ENCODE measurements at regions not wholly inside any gene's neighbourhood (a gene's known extent, or its start where the extent isn't known, plus 50 kb on each side); places are given as distances from the start of the nearest gene placed in this dataset.
"Not testable (repeated sequence)": the region's sequence is repeated elsewhere in the genome, so short reads cannot be mapped to it uniquely, and the experiment has no call there.

DNA sequence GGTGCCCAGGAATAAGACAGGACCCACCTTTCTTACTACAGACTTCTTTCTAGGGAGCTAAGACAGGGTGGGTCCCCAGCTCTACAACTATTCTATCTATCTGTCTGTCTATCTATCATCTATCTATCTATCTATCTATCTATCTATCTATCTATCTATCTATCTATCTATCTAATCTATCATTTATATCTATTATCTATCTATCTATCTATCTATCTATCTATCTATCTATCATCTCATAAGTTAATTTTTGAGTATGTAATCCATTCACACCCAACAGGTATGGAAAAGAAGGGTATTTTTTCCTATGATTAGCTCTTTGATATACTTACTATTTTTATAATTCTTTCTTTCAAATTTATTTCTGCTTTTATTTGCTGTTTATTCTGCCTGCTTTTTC, 55.9 kb downstream of the BAMBI start:
- DNase-seq = no peak

DNA sequence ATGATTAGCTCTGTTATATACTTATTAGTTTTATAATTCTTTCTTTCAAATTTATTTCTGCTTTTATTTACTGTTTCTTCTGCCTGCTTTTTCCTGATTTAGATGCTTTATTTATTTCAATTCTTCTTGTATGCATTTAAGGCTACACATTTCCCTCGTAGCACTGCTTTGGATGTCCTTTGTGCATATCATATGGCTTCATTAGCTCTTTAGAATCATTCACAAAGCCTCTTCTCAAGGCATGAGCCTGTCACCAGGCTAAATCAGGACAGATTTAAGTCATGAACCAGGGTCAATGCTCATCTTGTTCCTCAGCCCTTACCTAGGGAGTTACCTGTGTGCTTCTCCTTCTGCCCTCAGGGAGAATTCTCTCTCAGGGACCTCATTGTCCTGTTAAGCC, 56.3 kb downstream of the BAMBI start:
- no peak for DNase-seq

DNA sequence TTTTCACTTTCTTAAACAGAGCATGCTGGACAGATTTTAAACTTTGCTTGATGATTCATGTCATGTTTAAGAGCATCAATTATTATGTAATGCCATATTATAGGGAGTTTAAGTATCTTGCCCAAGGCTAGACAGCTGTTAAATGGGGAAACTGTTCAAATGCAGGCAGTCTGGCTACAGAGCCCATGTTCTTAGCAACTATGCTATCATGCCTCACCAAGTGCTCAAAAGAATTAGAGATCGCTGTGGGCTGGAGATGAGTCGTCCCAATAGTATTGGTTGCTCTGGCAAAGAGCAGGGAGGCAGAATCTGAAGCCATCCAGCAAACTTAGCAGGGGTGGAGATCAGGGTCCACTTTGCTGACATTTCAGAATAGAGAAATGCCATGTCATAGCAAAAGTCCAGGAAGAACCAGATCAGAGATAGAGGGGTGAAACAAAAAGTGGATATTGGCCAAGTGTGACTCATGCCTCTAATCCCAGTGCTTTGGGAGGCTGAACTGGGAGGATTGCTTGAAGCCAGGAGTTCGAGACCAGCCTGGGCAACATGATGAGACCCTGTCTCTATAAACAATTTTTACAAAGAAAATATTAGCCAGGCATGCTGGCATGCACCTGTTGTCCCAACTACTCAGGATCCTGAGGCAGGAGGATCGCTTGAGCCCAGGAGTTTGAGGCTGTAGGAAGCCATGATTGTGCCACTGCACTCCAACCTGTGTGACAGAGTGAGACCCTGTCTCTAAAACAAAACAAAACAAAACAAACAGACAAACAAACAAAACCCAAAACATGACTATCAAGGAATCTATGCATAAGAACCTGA, 57.8 kb downstream of the BAMBI start:
- DNase-seq = no peak

DNA sequence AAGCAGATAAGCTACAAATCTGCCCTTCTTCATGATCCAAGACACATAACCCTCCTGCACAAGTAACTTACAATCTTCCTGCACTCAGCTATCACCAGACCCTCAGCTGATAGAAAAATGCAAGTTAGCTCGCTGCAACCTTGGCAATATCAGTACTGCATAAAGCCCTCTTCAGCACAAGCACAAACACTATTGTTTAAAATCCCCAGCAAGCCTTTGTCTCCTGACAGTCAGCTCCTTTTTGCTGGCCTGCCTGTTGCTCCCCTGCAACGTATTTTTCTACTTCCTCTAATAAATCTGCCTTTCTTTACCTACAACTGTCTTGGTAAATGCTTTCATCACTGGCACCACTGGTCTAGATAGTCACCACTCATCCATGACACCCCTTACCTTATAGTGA, 59.8 kb downstream of the BAMBI start:
- no peak for DNase-seq

DNA sequence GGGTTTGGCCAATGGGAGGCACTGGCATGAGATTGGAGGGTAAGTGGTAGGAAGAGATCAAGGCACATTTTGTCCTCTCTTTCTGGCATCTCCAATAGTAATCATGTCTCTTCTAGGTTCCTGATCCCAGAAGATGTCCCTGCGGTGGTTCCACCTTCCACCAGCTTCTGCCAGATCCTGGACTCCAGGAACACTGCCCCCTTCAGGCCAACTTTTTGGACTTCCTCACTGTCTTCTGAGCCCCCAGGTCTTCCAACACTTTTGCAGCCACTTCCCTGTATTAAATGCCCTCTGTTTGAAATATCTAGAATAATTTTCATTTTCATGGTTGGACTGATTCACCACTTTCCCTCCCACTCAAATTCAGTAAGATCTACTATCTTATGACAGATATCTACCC, 60.9 kb downstream of the BAMBI start:
- no peak for DNase-seq

DNA sequence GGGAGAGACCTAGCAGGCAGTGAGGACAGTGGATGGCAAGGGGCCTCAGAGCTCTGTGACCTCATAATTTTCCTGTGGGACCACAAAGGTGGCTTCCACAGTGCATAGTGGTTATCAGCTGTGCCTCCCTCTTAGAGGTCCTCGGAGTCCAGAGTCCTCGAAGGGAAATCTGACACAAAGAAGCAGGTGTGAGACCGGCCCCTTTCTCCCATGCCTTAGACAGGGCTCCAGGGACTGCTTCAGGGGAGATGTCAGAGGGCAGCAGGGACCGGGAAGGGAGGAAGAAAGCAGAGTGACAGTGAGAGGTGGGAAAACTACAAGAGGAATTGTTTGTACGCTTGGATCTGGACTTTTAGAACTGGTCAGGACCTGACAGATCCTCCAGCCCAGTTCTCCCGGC, 66.3 kb downstream of the BAMBI start:
- no peak for DNase-seq

DNA sequence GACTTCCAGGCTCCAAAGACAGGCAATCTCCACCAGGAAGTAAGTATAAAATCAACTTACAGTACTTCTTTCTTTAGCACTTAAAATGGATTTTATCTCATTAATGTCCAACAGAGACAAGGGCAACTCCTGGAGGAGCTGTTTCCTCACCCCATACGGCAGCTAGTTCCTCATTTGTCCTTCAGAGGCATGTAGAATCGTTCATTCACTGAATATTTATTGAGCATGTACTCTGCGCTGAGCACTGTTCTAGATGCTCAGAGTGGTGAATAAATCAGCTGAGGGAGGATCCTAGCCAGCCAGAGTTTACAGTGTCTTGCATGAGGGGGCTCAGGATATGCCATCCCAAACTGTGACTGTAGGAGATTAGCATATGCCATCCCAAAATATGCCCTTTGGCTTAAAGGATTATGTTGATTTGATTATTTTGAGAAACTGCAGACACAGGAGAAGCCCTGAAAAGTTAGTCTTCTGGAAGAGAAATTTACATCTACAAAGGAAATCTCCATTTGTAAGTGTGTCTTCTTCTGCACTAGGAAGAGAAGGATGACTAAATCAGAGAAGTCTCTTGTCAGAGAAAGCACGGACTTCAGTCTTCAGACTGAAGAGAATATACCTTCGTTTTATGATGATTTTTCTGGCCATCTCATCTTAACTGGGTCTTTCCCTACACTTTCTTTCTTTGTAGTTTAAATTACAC, 66.9 kb downstream of the BAMBI start:
- DNase-seq = no peak

DNA sequence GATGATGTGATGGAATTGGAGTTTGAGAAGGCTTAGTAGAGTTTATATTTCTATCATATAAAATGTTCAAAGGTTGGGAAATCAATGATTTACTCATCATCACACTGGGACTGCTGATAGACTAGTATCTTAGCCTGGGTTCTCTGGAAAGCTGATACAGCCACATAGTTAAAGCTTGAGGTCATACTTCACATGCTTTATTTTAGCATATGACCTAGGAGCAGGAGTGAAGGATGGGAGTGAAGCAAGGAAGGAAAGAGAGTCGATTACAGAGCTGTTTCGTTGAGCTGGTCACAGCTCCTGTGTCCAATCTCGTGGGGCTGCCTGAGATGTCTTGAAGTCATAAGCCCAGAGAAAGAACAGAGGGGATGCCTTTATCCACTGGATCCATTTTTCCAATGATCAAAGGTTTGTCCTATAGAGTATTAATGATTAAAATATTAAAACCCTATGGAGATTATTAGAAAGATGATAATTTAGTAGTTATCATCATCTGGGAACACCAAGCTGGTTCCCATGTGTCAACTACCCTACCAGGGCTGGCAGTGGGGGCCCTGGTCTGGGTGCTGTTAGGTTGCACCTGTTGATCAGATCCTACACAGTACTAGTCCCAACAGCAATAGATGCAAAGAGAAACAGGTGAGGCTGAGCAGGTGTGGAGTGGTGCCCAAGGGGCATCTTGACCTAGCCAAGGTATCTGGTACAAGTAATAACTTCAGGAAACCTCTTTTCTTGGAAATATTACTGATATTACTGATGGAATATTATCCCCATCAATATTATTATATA, 77.8 kb downstream of the BAMBI start:
- DNase-seq = no peak

DNA sequence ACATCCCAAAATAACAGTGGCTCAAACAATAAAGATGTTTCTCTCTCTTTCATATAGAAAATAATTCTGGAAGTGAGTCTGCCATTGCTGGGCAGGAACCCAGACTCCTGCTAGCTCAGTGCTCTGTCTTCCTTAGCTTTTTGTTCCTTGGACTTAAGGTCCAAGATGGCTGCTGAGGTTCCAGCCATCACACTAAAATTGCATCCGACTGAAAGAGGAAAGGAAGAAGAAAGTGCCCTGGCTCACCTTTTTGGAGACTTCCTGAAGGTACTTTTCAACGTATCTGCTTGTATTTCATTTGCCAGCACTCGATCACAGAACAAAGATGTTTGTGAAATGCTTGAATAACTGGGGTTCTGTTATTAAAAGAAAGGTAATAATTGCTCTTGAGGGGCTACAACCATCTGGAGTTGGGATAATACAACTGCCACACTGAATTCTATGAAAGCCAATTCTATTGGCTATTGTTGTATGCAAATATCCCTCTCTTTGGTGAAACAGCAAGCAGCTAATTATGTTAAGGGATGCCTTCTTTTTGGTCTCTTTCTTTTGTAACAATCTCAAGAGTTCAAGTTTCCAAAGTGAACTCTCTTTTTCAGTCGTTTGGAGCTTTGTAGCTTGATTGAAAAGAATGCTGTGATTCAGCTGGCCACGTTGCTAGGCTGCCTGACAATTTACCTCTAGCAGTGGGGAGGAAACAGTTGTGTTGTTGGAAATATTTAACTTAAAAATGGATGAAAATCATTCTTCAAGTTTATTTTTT, 83.9 kb downstream of the BAMBI start:
- DNase-seq = no peak

DNA sequence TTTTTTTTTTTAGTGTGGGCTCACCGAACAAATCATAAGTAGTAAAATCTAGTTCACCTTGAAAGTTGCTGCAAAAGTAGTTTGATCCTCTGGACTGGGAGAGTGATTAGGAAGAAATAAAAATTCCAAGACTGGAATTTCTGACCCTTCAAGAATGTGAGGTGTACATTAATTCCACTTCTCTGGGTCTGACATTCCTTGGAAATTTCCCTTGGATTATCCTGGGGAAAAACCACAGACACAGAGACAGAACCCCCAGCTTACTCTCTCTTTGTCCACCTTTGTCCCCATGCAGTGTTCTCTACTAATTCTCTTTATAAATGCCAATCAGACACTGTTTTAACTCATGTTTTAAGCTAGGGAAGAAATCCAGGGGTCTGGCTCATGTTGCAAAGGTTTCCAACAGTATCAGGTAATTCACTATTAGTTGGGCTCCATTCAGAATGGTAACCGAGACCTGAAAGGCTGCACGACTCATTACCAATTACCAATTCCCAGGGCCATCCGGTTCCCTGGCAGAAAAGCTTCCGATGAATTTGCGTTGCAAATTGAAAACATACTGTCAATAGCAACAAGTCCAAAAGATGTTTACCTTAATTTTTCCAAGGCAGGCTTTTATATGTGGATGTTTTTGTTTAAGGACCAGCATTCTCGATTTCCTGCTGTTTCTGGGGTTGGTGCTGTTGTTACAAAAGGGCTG, 86.3 kb downstream of the BAMBI start:
- no peak for DNase-seq

DNA sequence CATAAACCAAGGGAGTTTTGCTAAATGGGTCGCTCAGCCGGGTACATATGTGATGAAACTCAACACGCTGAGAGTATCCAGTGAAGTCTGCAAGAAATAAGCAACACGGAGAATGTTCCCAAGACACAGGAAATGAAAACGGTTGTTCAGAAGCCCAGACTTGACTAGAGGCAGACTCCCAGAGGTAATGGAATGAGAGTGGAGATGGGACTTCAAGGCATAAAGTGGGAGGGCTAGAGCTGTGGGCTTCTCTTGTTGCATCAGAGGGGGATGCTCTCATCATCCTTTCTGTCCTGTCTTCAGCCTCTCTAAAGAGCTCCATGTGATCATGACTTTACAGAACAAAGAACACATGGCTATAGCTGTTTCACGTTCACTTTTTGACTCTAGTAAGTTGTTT, 88.3 kb downstream of the BAMBI start:
- DNase-seq = no peak

DNA sequence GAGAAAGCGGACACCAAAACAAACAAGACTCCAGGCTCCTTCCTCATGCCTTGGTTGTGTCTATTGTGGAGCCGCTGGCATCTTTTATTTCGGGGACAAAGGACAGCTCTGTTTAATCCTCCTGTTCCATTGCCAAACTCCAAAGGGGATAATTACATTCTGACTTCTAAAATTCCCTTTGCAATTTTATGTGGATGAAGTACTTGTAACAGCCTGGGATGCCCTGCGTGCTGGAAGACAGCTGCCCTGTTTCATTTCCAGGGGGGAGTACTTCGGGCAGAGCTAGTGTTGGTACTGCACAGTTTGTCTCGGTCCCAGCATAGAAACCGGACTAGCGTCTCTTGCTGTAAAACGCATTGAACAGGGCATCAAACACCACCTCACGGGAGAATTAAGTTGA, 90.9 kb downstream of the BAMBI start:
- peak; percentile 56 for DNase-seq

DNA sequence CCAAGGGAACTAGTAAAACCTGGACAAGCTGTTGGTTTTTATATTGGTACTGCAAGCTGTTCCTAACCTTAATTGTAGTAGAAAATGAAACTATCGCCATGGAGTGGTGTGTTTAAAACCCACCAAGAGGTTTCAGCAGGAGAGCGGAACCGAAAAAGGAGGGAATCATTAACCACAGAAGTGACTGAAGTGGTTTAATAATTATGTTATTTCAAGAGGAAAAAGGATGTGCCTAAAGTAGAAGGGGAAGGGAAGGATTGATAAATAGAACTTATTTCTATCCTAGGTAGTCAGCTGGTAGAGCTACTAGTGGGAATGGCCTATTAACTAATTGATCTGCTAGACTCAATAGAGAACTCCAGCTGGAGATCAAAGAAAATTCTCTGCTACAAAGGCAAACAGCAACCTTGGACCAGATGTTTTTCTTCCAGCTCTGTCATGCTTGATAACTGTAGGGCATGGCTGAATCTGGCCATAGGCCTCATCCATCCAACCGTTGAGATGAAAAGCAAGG, 91.8 kb downstream of the BAMBI start:
- peak; percentile 63 for DNase-seq

DNA sequence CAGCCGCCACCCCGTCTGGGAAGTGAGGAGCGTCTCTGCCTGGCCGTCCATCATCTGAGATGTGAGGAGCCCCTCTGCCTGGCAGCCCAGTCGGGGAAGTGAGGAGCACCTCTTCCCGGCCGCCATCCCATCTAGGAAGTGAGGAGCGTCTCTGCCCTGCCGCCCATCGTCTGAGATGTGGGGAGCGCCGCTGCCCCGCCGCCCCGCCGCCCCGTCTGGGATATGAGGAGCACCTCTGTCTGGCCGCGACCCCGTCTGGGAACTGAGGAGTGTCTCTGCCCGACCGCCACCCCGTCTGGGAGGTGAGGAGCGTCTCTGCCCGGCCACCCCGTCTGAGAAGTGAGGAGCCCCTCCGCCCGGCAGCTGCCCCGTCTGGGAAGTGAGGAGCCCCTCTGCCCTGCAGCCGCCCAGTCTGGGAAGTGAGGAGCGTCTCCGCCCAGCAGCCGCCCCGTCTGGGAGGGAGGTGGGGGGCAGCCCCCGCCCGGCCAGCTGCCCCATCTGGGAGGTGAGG, 94.3 kb downstream of the BAMBI start:
- DNase-seq = not testable (repeated sequence)

DNA sequence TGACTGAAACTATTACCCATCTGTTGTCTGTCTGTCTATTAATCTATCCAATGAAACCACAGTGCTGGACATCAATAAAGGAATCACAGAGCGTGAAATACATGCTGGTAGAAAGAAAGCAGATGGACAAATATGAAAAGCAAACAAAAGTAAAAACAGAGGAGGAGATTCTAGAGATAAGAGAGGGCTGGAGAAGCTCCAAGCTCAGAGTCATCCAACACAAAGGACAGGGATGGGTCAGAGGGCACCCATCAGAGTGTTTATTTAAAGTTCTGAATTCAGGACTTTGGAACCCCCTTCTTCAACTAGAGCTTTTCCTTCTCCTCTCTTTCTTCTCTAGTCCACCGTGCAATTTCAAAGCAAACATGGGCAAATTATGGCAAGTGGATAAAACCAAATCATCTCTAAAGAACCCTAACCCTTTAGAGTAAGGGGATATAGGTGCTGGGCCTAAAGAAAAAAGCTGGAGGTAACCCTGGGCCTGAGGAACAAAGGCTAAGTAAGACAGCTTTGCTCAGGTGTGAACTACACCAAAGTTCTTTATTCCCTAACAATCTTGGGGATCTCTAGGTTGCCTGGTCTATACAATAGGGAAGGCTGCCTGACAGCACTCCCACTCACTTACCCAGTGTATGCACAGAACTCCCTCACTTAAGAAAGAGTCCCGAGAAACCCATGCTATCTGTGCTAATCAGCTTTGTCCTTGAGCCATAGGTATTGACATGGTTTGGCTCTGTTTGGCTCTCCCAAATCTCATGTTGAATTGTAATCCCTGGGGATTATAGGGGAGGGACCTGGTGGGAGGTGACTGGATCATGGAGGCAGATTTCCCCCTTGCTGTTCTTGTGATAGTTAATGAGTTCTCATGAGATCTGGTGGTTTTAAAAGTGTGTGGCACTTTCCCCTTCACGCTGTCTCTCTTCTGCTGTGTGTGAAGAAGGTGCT, 97.0 kb downstream of the BAMBI start:
- DNase-seq = no peak

DNA sequence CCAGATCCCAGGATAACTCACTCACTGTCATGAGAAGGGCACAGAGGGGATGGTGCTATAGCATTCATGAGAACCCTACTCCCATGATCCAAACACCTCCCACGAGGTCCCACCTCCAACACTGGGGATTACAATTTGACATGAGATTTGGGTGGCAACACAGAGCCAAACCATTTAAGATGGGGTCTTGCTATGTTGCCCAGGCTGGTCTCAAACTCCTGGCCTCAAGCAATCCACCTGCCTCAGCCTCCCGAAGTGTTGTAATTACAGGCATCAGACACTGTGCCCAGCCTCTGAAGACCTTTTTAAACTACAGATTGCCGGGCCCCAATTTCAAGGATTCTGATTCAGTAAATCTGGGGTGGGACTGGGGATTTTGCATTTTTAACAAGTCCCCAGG, 98.5 kb downstream of the BAMBI start:
- DNase-seq = no peak

DNA sequence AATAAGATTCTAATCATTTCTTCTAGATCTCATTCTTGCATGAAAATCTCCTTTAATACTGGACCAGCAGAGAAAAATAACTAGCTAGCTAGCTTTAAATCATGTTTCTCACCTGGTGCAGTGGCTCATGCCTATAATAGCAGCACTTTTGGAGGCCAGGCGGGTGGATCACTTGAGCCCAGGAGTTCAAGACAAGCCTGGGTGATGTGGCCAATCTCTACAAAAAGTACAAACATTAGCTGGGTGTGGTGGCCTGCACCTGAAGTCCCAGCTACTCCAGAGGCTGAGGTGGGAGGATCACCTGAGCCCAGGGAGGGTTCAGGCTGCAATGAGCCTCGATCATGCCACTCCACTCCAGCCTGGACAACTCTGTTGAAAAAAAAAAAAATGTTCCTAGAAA, 99.2 kb downstream of the BAMBI start:
- no peak for DNase-seq

DNA sequence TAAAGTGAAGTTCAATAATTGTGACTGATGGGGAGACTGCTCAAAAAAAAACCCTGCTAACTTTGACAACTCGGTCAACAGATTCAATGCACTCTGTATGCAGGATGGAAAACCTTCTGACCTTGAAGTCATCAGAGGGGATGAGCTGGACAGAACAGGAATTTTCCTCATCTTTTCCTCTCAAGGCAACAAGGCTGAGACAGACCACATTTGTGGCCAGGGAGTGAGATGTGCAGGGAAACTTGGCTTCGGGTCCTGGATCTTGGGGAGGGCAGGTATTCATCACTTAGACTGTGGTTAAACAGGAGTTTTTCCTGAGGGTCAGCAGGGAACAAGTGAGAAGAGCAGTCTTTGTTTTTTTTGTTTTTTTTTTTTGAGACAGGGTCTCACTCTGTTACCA, 100.6 kb downstream of the BAMBI start:
- DNase-seq = no peak

DNA sequence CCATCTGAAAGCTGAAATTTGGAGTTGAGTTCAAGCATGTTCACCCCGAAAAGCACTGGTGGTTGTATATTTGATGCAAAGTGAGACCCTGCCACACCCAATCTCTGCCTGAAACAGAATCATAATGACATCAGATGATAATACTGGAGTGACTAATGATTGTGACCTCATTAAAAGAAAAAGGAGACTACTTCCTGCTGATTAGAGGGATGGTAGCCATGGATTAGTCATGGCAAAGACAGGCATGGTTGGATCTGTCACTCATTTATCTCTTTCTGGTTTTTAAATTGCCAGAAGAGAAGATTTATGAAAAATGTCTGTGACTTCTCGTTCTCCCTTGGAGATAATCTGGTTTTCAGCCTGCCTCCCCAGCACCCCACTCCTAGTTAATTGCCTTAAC, 101.2 kb downstream of the BAMBI start:
- no peak for DNase-seq

DNA sequence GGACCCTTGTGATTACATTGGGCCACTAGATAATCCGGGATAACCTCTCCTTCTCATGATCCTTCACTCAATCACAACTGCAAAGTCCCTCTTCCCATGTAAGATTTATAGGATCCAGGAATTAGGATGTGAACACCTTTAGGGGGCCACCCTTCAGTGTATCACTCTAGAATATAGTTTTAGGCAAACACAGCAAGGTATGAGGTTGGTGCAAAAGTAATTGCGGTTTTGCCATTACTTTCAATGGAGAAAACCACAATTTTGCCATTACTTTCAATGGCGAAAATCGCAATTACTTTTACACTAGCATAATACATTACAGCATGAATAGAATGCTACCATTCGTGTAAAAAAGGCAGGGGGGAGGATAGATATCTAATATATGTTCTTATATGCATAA, 104.0 kb downstream of the BAMBI start:
- no peak for DNase-seq

DNA sequence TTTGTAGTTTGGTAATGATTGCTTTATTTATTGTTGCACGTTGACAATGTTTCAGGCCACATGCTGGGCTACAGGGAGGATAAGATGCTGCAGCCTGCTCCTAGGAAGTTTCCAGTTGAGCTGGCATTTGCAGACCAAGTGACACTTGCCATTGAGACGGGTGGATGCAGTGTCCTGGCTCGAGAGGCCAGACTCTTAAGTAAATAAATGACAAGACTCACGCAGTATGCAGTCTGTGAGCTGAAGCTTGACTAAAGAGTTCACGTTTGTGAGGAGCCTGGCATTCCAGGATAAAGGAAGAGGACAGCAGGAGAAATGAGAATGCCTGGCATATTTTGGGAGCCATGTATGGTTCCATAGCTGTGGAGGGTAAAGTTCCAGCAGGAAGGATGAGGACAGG, 105.8 kb downstream of the BAMBI start:
- no peak for DNase-seq

Measured in NCI-H1105 treated with DMSO at 0.1 percent for 48 hours (cell line).